ENCODE measurements at regions not wholly inside any gene's neighbourhood (a gene's known extent, or its start where the extent isn't known, plus 50 kb on each side); places are given as distances from the start of the nearest gene placed in this dataset.

- Histone ChIP-seq H3F3A (ENCODE audit: insufficient read depth, low read length) (no peaks in the 10 kb centered on the region), H3K9ac (ENCODE audit: low read length) (no peak overlapping the region), H3K4me3 (ENCODE audit: low read length) (no peak overlapping the region), H2AFZ (ENCODE audit: low read length) (no peak overlapping the region), H3K9me3 (replicated peaks; ENCODE audit: insufficient read depth, low read length) (no peaks in the 10 kb centered on the region), H3K79me2 (ENCODE audit: low read length) (no peaks in the 10 kb centered on the region), H3K4me2 (ENCODE audit: low read depth, low read length) (no peak overlapping the region), H3K4me1 (ENCODE audit: low read length) (no peaks in the 10 kb centered on the region), H3K9me2 (replicated peaks; ENCODE audit: insufficient read depth, low read length) (no peaks in the 10 kb centered on the region), H3K27me3 (replicated peaks; ENCODE audit: insufficient read depth, low read length) (no peaks in the 10 kb centered on the region), H3K27ac (ENCODE audit: low read length) (no peak overlapping the region), H3K36me3 (replicated peaks; ENCODE audit: insufficient read depth, low read length) (no peaks in the 10 kb centered on the region), H4K20me1 (ENCODE audit: insufficient read depth, low read length) (no peaks in the 10 kb centered on the region)
- no peak for DNase-seq
- no peak for TF ChIP-seq CTCF (IDR thresholded peaks at IDR 0.05; ENCODE audit: low read length)
- TF ChIP-seq EZH2phosphoT487 (IDR thresholded peaks at IDR 0.05; ENCODE audit: low read length), result no peak
- no peak for TF ChIP-seq EZH2 (optimal IDR thresholded peaks at IDR 0.05; ENCODE audit: low read depth, low read length)
Observed at GRCh38 chr3:194225418-194225812, 89.5 kb downstream of the HES1 start.

GRCh38 chr3:194225988-194226663, 90.2 kb downstream of the HES1 start:
- no peaks in the 10 kb centered on the region for H3K36me3 ChIP-seq (replicated peaks; ENCODE audit: insufficient read depth, low read length)
- TF ChIP-seq EZH2phosphoT487 (IDR thresholded peaks at IDR 0.05; ENCODE audit: low read length) (no peak), EZH2 (optimal IDR thresholded peaks at IDR 0.05; ENCODE audit: low read depth, low read length) (no peak), CTCF (IDR thresholded peaks at IDR 0.05; ENCODE audit: low read length) (no peak)
- no peak overlapping the region for H3K9ac ChIP-seq (ENCODE audit: low read length)
- no peaks in the 10 kb centered on the region for H3K79me2 ChIP-seq (ENCODE audit: low read length)
- no peaks in the 10 kb centered on the region for H3K9me2 ChIP-seq (replicated peaks; ENCODE audit: insufficient read depth, low read length)
- no peak overlapping the region for H3K4me2 ChIP-seq (ENCODE audit: low read depth, low read length)
- DNase-seq, result no peak
- no peaks in the 10 kb centered on the region for H3F3A ChIP-seq (ENCODE audit: insufficient read depth, low read length)
- H2AFZ ChIP-seq (ENCODE audit: low read length), result no peak overlapping the region
- H3K4me1 ChIP-seq (ENCODE audit: low read length), result no peaks in the 10 kb centered on the region
- H3K27me3 ChIP-seq (replicated peaks; ENCODE audit: insufficient read depth, low read length), result no peaks in the 10 kb centered on the region
- no peak overlapping the region for H3K27ac ChIP-seq (ENCODE audit: low read length)
- H4K20me1 ChIP-seq (ENCODE audit: insufficient read depth, low read length), result no peaks in the 10 kb centered on the region
- H3K9me3 ChIP-seq (replicated peaks; ENCODE audit: insufficient read depth, low read length), result no peaks in the 10 kb centered on the region
- H3K4me3 ChIP-seq (ENCODE audit: low read length), result no peak overlapping the region

GRCh38 chr3:194231929-194232832, 96.2 kb downstream of the HES1 start:
- TF ChIP-seq EZH2 (optimal IDR thresholded peaks at IDR 0.05; ENCODE audit: low read depth, low read length) (no peak), EZH2phosphoT487 (IDR thresholded peaks at IDR 0.05; ENCODE audit: low read length) (no peak), CTCF (IDR thresholded peaks at IDR 0.05; ENCODE audit: low read length) (no peak)
- Histone ChIP-seq H3K27ac (ENCODE audit: low read length) (no peak overlapping the region), H3K4me3 (ENCODE audit: low read length) (no peak overlapping the region), H3K9me2 (replicated peaks; ENCODE audit: insufficient read depth, low read length) (no peaks in the 10 kb centered on the region), H3K9ac (ENCODE audit: low read length) (no peak overlapping the region), H3K79me2 (ENCODE audit: low read length) (no peaks in the 10 kb centered on the region), H4K20me1 (ENCODE audit: insufficient read depth, low read length) (no peaks in the 10 kb centered on the region), H3F3A (ENCODE audit: insufficient read depth, low read length) (no peaks in the 10 kb centered on the region), H3K27me3 (replicated peaks; ENCODE audit: insufficient read depth, low read length) (no peaks in the 10 kb centered on the region), H2AFZ (ENCODE audit: low read length) (no peak overlapping the region), H3K4me2 (ENCODE audit: low read depth, low read length) (no peak overlapping the region), H3K4me1 (ENCODE audit: low read length) (no peaks in the 10 kb centered on the region), H3K36me3 (replicated peaks; ENCODE audit: insufficient read depth, low read length) (no peaks in the 10 kb centered on the region), H3K9me3 (replicated peaks; ENCODE audit: insufficient read depth, low read length) (no peaks in the 10 kb centered on the region)
- DNase-seq, result no peak
